ENCODE measurements at regions not wholly inside any gene's neighbourhood (a gene's known extent, or its start where the extent isn't known, plus 50 kb on each side); places are given as distances from the start of the nearest gene placed in this dataset.

DNA sequence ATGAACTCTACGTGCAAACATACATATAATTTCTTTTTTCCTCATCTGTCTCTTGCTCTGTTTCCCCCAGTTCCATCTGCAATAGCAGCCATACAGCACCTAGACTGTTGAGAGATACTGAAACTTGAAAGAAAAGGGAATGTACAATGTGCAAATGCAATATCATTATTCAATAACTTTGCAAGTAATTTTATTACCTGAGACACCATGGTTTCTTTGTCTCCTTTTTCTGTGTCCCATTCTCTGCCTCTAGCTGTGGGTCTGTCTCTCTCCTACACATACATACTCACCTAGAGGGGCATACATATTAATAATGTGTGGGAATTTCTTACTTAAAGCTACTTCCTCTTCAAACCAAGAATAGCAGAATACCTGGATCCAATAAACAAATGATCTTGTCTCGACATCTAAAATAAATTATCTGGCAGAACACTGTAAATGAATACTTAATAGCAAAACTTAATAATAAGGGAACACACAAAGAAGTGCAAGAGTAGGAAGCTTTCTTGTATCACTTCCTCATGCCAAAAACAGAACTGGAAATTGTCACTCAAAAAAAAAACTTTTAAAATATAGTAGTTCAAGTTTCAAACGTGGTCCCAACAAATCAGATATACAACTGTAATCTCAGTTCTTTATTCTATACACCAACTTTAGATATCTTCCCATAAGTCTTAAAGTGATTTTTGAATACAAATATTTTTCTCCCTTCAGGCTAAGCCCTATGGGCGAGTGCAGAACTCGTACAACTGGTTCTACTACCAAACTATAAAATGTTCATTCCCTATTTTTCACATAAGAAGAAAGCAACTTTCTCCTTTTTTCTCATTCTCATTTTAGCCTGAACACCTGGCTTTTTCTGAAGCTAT, 194.6 kb downstream of the NRIP1 start:
- DNase-seq: no peak

DNA sequence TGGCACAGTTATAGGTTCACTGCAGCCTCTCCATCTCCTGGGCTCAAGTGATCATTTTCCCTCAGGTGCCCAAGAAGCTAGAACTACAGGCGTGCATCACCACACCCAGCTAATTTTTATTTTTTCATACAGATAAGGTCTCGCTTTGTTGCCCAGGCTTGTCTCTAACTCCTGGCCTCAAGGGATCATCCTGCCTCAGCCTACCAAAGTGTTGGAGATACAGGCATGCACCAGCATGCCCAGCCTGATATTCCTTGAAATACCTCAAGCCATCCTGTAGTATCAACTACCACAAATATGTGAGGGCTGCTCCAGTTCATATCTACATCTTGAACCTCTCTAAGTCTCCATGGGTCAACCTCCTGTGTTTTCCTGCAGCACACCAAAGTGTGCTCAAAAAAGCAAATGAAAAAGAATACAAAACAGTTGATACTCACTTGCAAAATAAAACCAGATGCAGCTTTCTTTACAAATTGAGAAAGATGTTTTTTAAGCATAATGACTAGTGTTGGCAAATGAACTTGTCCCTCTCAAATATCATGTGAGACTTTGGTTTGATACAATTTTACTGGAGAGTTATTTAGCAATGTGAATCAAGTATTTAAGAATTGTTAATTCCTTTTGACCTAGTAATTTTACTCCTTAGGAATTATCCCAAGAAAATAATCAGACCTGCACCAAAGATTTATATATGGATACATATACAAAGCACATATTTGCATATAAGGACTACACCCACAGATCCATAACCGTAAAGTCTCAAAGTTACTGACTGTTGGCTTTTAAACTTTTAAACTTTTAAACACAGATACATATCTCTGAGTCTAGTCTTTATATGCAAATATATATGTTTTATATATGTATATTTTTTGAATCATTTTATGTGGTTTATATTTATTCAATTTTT, 197.7 kb downstream of the NRIP1 start:
- no peak for DNase-seq

DNA sequence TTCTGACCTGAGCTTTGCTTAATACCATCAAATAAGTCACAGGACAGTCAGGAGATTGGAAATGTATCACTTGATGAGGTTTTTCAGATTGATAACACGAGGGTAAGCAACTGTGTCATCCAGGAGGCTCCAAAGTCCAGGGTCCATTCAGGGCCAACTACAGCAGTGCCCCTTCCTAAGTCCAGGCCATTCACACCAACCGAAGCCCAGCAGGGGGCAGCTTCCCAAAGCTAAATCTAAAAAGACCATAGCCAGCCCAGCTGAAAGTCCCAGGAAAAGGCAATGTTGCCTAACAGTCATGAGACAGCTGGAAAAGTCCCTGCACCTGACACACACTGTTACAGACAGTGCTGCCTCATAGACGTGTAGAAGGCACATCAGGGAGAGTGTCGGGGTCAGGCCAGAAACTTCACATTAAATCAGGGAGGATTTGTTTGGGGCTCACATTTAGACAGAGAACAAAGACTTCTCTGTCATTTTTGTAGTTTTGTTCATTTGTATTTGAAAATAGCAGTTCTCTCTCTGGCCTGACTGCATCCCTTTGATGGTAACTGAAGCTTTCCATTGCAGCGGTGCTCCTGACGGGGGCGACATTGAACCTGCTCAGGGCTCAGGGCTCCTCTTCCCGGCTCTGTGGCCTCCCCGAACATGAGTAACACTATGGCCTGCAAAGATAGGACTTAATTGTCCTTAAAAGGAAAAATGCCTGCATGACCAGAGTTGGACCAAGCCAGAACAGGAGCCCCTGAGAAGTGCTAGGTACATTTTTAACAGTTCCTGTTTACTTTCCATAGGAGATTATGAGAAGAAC, 200.4 kb downstream of the NRIP1 start:
- peak; percentile 48 for DNase-seq

DNA sequence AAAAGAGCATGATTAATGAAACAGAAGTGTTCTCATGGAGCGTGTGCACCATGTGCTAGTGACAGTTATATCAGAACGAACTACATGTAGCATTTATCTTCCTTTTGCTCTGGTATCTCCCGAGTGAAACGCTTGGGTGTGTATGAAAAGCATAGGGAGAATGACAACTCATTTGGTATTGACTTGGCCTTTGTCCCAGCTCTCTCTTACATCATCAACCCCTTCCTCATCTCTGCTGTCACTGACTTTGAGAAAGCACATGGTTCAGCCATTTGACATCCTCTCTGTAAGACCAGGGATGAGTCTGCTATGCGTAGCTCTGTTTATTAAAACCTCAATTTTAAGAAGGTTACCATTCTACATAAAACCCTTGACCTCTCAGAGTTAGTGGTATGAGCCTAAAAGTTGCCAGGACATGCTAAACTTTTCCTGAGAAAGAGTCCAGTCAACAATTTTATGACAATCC, 201.0 kb downstream of the NRIP1 start:
- DNase-seq: no peak

DNA sequence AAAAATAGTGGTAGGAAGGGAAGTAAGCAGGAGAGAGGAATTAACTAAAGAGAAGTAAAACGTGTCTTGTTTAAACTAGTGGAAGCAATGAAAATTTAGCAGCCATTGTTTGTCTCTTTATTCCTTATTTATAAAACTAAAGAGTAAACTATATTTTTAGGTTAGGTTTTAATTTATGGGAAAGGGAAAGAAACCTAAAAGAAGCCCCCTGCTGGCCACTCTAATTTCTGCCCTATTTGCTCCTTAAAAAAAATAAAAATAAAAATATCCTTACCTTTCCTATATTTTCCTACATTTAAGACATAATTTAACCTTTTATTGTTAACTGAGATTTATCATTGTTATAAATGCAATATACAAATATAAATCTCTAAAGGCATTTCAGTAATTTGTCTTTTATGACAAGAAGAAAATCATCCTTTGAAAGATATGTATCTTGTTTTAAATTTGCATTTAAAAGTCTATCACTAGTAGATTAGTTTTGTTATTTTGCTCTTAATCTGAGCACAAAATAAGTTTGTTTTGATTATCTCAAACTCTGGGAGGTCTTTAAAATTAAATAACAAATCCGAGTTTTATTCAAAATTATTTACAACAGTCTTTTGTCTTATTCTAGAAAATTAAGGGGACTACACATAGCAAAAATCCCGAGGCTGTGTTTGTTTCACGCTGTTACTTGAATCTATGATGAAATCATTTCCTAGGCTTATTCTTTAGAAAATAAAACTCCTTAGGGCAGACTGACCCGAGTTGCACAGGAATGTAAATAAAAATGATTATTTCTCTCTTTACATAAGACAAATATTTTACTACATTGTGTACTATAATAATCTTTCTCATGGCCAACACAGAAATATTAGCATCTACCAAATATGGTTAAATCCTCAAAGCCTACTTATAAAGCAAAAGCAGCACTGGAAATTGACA, 201.7 kb downstream of the NRIP1 start:
- no peak for DNase-seq

DNA sequence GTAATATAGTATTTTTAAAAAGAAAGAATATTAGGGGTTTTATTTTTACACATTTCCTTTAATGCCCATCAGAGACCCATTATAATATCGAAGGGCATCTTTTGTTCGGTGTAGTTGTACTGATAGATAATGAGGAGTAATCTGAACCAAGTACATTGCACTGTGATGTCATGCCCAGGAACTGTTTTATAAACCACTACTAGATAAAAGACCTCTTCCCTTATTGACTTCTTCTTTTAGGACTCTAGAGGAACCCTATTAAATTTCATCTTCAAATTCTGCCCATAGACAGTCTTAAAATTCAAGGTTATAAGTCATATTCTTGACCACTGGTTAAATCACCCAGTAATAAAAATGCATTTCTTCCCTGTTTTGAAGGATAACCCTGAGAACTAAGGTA, 206.5 kb downstream of the NRIP1 start:
- DNase-seq: no peak

DNA sequence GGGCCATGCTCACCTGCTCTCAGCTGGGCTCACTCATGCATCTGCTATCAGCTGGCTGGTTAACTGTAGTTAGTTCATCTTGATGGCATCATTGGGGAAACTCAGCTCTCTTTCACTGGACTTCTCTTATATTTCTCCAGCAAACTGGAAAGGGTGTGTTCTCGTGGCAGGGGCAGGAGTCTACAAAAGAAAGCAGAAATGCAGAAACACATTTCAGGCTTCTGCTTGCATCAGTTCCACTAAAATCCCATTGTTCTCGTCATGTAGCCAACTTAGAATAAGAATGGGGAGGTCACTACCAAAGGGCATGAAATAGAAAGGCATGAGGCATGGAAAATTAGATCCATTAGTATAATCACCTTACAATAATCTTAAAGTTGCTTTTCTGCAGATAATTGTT, 207.3 kb downstream of the NRIP1 start:
- DNase-seq: no peak

DNA sequence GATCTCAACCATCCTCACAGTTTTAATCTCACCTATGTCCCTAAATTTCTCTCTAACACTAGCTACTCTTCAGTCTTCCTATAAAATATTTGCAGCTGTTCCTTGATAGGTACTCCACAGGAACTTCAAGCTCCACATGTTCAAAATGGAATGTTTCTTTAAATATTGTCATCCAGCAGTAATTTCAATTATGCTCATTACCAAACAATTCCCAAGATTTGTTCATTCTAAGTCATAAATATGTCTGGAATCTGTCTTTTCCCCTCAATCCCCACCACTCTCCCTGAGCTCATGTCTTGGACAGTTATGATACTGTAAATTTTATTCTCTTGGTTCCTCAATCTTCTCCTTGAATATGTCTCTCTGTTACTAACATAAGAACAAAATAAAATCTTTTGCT, 214.4 kb downstream of the NRIP1 start:
- DNase-seq: no peak

DNA sequence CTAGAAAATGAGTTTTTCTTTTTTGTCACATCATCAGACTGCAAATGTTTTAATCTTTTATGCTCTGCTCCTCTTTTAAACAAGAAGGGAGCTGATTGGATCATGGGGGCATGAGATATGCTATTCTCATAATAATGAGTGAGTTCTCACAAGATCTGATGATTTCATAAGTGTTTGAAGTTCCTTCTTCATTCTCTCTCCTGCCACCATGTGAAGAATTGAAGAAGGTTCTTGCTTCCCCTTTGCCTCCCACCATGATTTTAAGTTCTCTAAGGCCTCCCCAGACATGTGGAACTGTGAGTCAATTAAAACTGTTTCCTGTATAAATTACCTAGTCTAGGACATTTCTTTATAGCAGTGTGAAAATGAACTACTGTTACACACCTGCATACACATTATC, 218.2 kb downstream of the NRIP1 start:
- DNase-seq: no peak

DNA sequence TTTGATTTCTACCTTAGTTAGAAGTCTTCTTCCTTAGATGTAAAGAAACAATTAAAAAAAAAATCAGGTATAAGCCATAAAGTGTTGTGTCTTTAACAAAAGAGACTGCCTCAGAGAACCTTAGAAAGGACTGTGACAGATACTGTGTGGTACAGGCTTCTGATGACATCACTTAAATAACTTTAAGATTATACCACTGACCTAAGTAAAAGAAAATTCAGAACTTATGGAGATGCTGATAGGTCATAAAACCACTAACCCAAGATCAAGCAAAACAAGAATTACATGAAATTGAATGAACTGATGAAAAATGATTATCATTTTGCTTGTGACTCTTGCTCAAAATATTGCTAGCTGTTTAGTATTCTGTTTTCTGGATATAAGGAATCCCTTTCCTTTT, 220.8 kb downstream of the NRIP1 start:
- no peak for DNase-seq

DNA sequence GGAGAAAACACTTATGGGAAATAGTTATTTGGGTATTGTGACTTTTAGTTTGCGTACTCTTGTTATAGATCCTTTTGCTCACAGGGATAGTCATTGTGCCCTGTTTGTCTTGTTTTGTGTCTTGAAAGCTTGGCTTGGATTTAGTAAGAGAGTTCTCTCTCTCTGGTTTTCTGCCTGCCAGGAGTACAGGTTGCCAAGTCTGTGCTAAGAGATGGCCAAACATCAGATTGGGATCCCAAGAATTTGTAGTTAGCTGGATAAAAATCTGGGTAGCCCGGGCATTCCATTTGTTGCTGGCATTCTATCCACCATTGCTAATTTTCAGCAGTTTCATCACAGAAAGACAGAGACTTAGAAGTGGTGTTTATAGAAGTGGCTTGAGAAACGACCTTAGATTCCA, 222.2 kb downstream of the NRIP1 start:
- DNase-seq: no peak

DNA sequence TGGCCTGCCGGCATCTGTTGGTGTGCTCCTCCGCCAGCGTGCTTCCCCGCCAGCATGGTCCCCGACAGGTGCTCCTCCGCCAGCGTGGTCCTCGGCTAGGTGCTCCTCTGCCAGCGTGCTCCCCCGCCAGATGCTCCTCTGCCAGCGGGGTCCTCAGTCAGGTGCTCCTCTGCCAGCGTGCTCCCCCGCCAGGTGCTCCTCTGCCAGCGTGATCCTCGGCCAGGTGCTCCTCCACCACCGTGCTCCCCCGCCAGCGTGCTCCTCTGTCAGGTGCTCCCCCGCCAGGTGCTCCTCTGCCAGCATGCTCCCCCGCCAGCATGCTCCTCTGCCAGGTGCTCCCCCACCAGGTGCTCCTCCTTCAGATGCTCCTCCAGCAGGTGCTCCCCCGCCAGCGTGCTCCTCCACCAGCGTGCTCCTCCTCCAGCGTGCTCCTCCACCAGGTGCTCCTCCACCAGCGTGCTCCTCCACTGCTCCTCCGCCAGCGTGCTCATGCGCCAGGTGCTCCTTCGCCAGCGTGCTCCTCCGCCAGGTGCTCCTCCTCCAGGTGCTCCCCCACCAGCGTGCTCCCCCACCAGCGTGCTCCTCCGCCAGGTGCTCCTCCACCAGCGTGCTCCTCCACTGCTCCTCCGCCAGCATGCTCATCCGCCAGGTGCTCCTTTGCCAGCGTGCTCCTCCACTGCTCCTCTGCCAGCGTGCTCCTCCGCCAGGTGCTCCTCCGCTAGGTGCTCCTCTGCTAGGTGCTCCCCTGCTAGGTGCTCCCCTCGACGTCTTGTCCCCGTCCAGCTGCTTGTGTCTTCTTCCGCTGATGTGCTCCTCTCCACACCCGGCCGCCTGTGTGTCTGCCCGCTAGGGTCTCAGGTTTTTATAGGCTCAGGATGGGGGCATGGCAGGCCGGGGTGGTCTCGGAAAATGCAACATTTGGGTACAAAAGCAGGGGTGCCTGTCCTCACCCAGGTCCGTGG, 223.0 kb downstream of the NRIP1 start:
- DNase-seq: no peak

DNA sequence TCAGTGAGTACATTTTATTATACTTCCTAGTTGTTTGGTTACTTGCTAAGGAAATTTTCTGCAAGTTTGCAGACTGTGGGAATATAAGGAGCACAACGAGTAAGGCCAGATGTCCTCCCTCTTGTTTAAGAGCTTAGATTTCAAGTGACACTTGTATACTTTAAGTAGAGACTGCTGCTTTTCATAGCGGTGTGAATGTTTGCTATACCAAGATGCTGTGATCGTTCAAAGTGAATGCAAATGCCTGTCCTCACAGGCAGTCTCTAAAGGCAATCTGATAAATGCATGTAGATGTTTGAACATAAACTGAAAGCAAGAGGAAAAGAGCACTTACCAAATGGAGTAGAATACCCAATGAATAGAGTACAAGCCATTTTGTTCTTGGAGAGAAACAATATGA, 226.4 kb downstream of the NRIP1 start:
- DNase-seq: no peak

DNA sequence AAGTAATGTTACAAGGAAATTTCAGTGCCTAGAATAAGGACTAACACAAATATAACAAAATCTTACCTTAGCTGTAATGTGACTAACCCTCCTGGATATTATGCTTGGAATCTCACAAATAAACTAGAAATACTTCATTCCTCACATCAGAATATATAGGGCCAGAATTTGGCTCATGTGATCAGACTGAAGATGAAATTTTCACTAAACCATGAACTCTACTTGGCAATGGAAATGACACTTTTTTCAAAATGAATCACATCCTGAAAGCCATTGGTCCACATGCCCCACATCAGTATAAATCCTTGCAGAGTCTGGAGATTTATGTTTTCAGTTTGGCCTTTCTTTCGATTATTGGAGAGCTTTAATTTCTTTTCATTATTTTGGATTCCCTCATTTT, 227.8 kb downstream of the NRIP1 start:
- DNase-seq: no peak

DNA sequence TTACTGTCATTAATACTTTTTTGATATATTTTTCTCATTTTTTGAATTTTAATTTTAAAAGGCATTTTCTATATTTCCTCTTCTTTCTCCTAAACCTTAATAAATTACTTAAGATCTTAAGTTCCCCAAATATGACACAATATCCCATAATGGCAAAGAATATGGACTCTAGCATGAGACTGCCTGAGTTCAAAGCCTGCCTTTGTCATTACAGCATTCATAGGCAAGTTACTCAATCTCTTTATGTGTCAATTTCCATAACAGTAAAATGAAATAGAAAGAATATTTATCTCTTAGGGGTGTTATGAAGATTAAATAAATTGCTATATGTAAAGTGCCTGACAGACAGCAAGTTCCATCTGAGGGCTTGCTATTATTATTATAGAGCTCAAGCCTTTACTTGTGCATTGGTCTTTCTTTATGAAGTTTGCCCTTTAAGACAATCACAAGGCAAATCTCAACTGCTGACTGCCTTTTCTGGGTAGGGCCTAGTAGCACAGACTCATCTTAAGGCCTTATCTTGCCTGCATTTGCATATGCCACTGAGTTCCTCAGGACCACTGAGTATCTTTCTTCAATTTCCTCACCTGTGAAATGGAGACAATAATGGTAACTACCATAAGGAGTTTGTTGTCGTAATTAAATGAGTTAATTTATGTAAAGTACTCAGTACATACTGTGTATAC, 231.0 kb downstream of the NRIP1 start:
- no peak for DNase-seq

DNA sequence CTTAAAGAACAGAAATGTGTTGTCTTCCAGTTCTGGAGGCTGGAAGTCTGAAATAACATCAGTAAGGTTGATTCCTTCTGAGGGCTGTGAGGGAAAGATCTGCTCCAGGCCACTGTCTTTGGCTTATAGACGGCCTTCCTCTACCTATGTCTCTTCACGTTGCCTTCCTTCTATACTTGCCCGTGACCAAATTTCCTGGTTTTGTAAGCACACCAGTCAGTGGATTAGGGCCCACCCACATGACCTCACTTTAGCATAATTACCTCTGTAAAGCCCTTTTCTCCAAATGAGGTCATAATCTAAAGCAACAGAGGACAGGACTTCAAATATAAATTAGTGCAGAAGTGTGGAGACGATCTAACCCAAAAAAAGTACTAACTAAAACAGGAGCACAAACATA, 231.6 kb downstream of the NRIP1 start:
- no peak for DNase-seq

DNA sequence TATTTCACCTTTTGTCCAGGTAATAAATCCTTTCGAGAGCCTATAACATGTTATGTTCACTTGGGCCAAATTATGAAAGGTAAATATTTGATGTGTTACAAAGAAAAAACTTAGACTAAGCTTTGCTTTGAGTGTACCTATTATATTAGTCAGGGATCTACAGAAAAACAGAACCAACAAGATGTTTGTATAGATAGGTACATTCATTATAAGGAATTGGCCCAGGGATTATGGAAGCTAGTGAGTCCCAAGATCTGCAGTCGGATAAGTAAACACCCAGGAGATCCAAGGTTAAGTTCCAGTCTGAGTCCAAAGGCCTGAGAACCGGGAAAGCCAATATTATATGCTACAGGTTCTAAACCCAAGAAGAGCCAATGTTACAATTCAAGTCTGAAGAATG, 234.5 kb downstream of the NRIP1 start:
- no peak for DNase-seq

DNA sequence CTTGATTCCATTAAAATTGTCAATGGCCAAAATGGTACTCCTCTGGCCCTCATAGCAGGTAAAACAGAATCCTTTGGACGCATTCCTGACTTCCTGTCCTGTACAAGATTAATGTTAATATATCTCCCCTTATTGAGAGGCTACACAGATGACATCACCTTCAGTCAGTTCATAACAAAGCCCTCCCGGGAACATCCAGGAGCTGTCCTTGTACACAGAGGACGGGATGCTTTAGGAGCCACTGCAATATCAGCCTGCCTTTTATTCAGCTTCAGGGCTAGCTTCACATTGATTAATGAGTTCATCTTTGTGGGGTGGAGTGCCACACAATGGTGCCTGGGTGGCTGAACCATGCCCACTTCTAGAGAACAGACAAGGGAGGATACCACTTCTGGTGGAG, 235.1 kb downstream of the NRIP1 start:
- DNase-seq: no peak

DNA sequence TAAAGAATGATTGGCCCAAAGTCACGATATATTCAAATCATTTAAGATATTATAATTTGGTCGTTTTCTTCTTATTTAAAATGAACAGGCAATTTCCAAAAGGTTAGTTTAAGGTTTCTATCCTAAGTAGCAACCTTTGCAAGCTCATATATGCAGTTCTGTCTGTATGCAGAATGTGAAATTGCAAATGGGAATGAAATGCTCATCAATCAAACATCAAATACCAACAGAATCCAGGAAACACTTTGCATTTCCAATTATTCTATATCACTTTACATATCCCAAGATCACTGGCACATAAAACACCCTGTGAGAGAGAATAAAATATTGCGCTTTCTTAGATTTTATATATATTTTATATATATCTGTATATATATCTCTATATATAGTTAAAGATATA, 237.3 kb downstream of the NRIP1 start:
- no peak for DNase-seq

DNA sequence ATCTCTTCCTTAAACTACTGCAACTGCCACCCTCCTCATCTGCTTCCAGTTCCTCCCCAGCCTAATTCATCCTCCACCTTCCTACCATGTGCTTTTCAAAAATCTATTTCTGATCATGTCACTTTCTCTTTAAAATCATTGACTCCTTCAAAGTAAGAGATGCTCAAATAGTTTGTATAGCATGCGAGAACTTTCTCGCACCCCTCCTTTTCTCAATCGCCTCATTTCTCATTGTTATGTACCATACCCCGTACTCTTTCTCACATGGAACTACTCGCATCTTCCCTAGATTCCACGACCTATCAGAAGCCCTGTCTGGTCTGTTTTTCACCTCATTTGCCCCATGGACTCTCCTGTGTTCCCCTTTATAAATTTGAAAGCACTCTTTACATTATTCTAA, 238.2 kb downstream of the NRIP1 start:
- no peak for DNase-seq

All from NCI-H1436 (cell line).